HS-27A (cell line): ENCODE measurements at regions not wholly inside any gene's neighbourhood (a gene's known extent, or its start where the extent isn't known, plus 50 kb on each side); places are given as distances from the start of the nearest gene placed in this dataset.

ENCODE experiments used
- DNase-seq: peaks from one replicate; pipeline ENCODE4 v3.0.0-alpha.2; 2012; ENCODE audit warnings: low read depth, missing footprints

DNA sequence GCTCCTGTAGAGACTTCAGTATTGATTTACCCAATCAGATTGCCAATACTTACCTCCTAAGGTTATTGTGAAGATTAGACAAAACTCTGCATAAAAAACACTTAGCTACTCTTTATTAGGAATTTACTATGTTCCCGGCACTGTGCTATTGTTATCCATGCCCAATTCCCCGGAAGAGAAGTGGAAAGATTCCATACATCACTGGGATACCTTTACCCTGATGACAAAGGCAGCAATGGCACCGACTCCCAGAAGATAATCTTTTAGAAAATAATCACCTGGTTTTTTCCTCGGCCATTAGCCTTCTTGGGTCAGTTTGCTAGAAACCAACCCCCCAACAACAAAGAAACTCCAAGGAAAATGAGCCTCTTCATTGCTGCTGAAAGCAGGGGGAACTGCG, 226.0 kb downstream of the SNX18 start:
- DNase-seq, result no peak

- peak; percentile 27 for DNase-seq
These were observed 224.9 kb downstream of the SNX18 start for GRCh38 chr5:54742417-54742891.

DNA sequence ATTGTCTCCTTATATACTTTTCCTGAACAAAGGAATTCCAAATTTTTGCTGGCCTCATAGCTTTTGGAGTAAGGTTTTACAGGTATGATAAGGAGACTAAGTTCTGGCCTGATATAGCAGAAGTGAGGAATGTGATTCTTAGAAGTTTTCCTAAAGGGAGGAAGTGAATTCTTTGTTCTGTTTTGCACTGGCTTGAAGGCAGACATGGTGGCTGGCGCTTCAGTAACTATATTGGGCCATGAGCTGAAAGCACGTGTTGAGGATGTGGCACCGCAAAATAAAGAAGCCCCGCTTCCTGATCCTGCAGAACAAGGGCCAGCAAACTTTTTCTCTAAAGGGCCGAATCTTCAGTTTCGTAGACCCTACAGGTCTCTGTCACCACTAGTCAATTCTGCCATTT, 224.2 kb downstream of the SNX18 start:
- no peak for DNase-seq

DNA sequence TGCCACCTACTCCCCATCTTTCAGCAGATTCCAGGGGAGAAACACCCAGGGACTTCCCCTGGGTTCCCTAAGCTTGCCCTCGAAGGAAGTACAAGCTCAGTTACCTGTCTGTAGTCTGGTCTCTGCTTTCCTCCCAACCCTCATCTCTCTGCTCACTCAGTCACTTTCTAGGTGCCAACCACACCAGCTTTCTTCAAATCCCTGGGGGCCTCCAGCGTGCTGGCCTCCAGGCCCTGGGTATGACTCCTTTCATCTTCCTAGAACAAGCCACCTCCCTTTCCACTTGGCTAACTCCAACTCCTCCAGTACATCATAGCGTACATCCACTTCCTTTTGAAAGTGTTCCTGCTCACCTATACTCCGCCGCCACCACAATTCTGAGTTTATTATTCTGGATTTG, 222.6 kb downstream of the SNX18 start:
- DNase-seq, result no peak

DNA sequence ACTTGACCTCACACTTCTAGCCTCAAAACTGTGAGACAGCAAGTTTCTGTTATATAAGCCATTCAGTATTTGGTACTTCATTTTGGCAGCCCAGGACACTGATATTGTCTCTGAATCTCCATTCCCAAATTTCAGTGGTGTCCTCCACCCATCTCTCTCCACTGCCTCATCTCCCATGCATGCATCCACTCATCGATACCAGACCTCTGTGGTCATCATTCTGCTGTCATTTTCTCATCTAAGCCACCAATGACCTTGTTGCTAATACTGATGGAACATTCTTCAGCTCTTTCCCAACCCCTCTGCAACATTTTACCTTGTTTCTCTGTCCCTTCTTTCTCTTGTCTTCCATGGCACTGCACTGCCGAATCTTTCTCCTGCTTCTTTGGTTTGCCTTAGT, 221.8 kb downstream of the SNX18 start:
- no peak for DNase-seq

- no peak for DNase-seq
These were observed 221.4 kb downstream of the SNX18 start for GRCh38 chr5:54738973-54739367.

- DNase-seq, result no peak
These were observed 220.8 kb downstream of the SNX18 start for GRCh38 chr5:54738118-54738972.

- no peak for DNase-seq
These were observed 218.6 kb downstream of the SNX18 start for GRCh38 chr5:54736003-54736797.

DNA sequence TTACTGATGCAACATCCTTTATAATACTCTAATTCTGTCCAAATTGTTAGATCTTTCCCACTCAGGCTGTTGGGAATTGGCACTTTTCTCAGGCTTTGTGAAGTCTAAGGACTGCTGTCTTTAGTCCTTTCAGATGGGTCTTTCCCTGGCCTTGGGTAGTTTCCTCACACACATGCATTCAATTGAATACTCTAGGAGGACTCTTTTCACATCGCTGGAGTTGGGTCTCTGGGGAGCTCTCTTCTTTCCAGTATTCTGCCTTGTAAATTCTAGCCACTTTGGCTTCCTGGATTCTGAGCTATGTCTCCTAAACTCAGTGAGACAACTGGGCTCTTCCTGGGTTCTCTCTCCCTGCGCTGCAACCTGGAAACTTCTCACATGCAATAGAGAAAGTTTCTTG, 215.5 kb downstream of the SNX18 start:
- DNase-seq, result no peak

DNA sequence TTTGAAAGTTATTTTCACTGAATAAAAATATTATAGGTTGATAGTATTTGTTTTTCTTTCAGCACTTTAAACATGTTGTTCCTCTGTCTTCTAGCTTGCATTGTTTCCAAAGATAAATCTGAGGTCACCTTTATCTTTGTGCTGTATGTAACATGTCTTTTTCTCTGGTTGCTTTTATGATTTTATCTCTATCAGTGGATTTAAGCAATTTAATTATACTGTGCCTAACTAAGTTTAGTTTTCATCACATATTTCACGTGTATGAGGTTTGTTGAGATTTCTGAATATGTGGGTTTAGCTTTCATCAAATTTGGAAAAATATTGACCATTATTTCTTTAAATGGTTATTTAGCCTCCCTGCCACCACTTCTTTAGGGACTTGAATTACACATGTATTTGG, 214.5 kb downstream of the SNX18 start:
- DNase-seq, result no peak

DNA sequence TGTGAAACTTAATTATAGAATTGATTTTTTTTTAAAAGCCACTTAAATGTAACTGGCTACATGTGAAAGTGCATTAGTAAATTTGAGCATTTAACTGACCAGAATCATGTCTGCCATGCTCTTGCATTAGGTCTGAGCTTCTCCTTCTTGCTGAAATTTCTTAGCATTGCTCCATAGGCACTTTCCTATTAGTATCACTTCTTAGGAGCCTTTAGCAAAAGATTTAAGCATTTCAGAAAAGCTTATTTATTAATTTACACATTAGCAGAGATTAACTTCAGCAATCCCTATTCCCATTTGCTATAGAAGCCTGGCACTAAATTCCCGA, 211.0 kb downstream of the SNX18 start:
- no peak for DNase-seq

- no peak for DNase-seq
These were observed 210.5 kb downstream of the SNX18 start for GRCh38 chr5:54727874-54728587.

DNA sequence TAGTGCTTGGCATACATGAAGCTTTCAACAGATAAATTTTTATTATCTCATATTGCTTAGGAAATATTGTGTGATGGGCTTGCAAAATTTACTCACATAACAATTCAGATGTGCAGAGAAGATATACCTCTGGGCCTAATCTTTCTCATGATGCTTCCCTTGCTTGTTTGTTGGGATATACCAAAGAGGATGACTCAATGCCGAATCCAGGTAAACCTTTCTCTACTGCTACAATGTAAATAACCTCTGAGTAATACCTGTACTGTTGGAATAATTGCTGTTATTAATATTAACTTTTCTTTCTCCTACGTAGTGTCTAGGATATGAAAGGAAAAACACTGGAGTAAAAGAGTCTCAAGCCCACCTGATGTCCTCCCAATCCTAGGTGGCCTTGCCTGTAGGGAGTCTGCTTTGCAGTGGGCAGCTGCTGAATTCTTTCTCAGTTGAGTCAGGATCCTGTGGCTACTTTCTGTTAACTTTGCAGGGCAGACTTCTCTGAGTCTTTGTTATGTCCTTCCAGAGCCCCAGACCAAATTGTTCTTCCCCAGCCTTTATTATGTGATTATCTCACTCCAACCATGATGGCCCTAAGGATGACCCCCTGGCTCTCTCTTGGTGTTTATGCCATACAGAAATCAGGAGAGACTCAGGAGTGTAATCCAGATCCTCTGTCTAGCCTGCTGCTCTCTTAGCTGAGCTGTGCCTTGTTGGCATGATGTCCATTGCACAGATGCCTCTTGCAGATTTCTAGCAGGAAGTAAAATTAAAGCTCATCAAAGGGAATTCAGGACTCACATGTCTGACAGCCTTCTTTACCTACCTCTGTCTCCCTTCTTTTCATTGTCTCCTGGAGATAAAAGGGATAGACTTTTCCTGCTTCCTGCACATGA, 208.1 kb downstream of the SNX18 start:
- no peak for DNase-seq

DNA sequence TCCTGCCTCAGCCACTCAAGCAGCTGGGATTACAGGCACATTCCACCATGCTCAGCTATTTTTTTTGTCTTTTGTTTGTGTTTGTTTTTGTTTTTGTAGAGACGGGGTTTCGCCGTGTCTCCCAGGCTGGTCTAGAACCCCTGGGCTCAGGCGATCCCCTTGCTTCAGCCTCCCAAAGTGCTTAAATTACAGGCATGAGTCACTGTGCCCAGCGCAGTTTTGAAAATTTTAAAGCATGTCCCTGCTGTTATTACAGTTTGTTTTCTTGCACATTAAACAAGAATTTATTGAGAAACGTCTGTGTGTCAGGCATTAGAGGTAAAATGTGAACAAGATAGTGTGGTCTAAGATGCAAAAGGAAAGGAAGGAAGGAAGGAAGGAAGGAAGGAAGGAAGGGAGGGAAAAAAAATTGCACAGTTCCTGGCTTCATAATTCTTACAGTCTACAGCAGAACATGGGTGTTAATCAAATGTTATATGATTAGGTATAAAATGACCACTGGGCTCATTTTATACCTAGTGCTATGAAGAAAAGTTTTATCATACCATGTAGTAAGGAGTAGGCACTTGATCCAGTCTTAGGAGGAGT, 205.4 kb downstream of the SNX18 start:
- DNase-seq, result no peak

DNA sequence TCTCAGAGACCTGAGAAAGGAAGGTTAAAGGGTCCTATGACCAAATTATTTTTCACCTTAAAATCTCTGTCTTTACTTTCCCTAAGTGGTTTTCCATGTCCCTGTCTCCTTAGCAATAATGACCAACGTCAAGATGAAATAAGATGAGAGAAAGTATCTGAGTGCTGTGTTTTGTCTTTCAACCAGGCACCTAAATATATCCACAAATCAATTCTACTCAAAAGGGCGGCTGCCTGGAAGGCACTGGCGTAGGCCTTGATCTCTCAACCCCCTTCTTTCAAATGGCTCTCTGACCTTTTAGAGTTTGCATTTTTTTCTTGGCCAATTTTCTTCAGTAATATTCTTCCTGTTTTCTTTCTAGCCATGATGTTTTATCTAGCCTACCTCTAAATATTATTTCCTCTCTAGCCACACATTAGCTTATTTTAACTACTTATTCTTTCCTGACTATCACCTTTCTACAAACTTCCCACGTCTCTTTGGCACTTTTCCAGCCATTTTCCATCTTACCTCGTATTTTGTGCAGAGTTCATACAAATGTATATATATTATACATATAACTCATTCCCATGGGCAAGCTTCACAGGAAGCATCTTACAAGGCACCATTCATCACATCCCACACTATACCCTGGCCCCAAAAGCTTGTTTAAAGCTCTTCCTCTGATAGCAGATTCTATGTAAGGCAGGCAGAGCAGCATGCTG, 204.5 kb downstream of the SNX18 start:
- DNase-seq, result no peak

DNA sequence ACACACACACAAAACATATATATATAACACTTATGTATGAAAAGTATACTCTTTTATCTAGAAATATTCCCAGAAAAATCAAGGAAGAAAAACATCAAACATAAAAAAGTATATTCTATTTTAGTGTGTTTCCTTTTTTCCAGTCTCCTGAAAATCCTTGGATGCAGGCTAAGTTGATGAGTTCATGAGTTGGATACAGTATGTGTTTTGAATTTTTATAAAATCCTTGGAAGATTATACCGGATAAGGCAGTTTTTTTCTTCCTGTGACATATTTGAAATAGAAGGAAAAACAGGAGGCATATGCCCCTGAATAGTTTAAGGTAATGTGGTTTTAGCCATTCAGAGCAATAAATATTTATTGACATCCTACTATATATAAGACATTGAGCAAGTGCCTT, 203.6 kb downstream of the SNX18 start:
- no peak for DNase-seq

GRCh38 chr5:54720341-54720740, 202.8 kb downstream of the SNX18 start:
- no peak for DNase-seq

DNA sequence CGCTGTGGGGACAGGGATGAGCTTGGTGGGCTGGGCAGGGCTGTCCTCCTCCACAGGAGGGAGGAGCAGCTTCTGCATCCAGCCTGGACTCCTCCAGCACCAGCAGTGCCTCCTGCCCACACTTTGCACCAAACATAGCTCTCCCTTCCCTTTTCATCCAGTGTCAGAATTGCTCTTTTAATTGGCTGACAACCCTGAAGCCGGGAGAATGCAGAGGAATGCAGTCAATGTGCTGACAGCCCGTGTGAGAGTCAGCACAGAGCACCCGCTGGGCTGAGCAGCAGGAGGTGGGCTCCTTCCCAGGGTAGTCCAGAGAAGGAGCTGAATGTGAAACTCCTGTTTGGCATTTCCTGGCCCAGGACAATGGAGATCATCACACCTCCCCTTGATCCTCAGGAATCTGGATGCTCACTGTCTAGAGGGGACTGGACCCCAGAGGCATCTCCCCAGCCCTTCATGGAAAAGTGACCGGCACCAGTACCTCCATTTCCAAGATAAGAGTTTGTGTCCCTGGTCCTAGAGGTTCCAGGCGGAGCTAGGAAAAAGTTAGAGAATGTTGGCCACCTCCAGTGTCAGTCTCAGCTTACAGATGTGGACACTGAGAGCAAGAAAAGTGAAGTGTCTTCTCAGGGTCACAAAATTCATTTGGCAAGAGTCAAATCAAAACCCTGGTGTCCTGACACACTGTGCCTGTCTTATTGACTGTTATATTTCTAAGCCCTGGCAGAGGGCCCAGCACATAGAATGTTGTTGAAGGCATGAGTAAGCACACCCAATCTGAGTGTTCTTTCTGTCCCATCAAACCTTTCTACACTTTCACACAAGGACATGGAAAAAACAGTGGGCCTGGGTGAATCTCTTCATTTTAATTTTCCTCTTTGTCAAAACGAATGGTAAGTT, 202.1 kb downstream of the SNX18 start:
- DNase-seq, result no peak

GRCh38 chr5:54718656-54719055, 201.1 kb downstream of the SNX18 start:
- DNase-seq, result no peak

GRCh38 chr5:54717870-54718269, 200.3 kb downstream of the SNX18 start:
- DNase-seq, result no peak
